Kidney epithelial cell (primary cell): ENCODE measurements at regions not wholly inside any gene's neighbourhood (a gene's known extent, or its start where the extent isn't known, plus 50 kb on each side); places are given as distances from the start of the nearest gene placed in this dataset.
"Not testable (repeated sequence)": the region's sequence is repeated elsewhere in the genome, so short reads cannot be mapped to it uniquely, and the experiment has no call there.

Source experiments
- DNase-seq: peaks from one replicate; pipeline ENCODE4 v3.0.0-alpha.2; 2010; ENCODE audit warnings: low read depth
- H3K27me3 ChIP-seq: 2 replicates; pipeline ENCODE4 v1.6.0; 2011; ENCODE audit warnings: low read length; ENCODE audit not compliant: control insufficient read depth, insufficient read depth
- H3K36me3 ChIP-seq: 2 replicates; pipeline ENCODE4 v1.5.1; 2011; ENCODE audit warnings: low read length; ENCODE audit not compliant: control insufficient read depth, insufficient read depth
- H3K4me3 ChIP-seq: 2 replicates; pipeline ENCODE4 v1.5.1; 2011; ENCODE audit warnings: low read depth, mild to moderate bottlenecking, control low read depth, low read length
- CTCF ChIP-seq: IDR thresholded peaks from 2 replicates; pipeline ENCODE4 v1.5.1; 2011; ENCODE audit warnings: mild to moderate bottlenecking, moderate library complexity, low read length, control low read depth, inconsistent platforms; ENCODE audit not compliant: insufficient read depth, poor library complexity, severe bottlenecking

GRCh38 chr4:128758314-128758922 is 51.1 kb upstream of the JADE1 start:
- Histone ChIP-seq H3K27me3 (no peaks in the 10 kb centered on the region), H3K36me3 (no peaks in the 10 kb centered on the region), H3K4me3 (no peak overlapping the region)
- no peak for DNase-seq
- TF ChIP-seq CTCF, result no peak

GRCh38 chr4:128757712-128758111 is 51.8 kb upstream of the JADE1 start:
- DNase-seq, result no peak
- TF ChIP-seq CTCF, result no peak
- no peaks in the 10 kb centered on the region for H3K36me3 ChIP-seq
- no peaks in the 10 kb centered on the region for H3K27me3 ChIP-seq
- no peak overlapping the region for H3K4me3 ChIP-seq

- H3K4me3 ChIP-seq, result no peak overlapping the region
- H3K27me3 ChIP-seq, result no peaks in the 10 kb centered on the region
- TF ChIP-seq CTCF, result no peak
- no peak for DNase-seq
- no peaks in the 10 kb centered on the region for H3K36me3 ChIP-seq
These were observed 58.1 kb upstream of the JADE1 start for GRCh38 chr4:128751354-128751753.

GRCh38 chr4:128741748-128742147 is 67.8 kb upstream of the JADE1 start:
- H3K27me3 ChIP-seq, H3K36me3 ChIP-seq, DNase-seq, H3K4me3 ChIP-seq: not testable (repeated sequence)

GRCh38 chr4:128737098-128737513 is 72.4 kb upstream of the JADE1 start:
- no peaks in the 10 kb centered on the region for H3K36me3 ChIP-seq
- H3K27me3 ChIP-seq, result no peaks in the 10 kb centered on the region
- no peak for DNase-seq
- TF ChIP-seq CTCF, result no peak
- H3K4me3 ChIP-seq, result no peak overlapping the region

- H3K4me3 ChIP-seq, result no peak overlapping the region
- no peaks in the 10 kb centered on the region for H3K36me3 ChIP-seq
- no peak for TF ChIP-seq CTCF
- H3K27me3 ChIP-seq, result no peaks in the 10 kb centered on the region
- no peak for DNase-seq
These were observed 73.8 kb upstream of the JADE1 start for GRCh38 chr4:128735714-128736113.

GRCh38 chr4:128728190-128728589 is 81.3 kb upstream of the JADE1 start:
- Histone ChIP-seq H3K4me3 (no peak overlapping the region), H3K27me3 (no peaks in the 10 kb centered on the region), H3K36me3 (no peaks in the 10 kb centered on the region)
- TF ChIP-seq CTCF, result no peak
- DNase-seq, result no peak
